Stimulated activated naive CD4-positive, alpha-beta T cell treated with Interleukin-2 at 50 U/mL for 16 hours (primary cell): ENCODE measurements at regions not wholly inside any gene's neighbourhood (a gene's known extent, or its start where the extent isn't known, plus 50 kb on each side); places are given as distances from the start of the nearest gene placed in this dataset.
A peak's percentile ranks its signal among the peaks of the same experiment; 100 is the strongest.

Experiments used
- DNase-seq: peaks from one replicate; lab custom pipeline; 2025; lab: John Stamatoyannopoulos, UW

- no peak for DNase-seq
These were observed 83.3 kb upstream of the ANO1 start for GRCh38 chr11:69994810-69995209.

GRCh38 chr11:69995697-69996096 is 82.4 kb upstream of the ANO1 start:
- DNase-seq, result no peak

- DNase-seq, result no peak
These were observed 81.7 kb upstream of the ANO1 start for GRCh38 chr11:69996451-69996850.

- no peak for DNase-seq
These were observed 80.8 kb upstream of the ANO1 start for GRCh38 chr11:69997352-69997751.

- DNase-seq, result no peak
These were observed 78.4 kb upstream of the ANO1 start for GRCh38 chr11:69999721-70000120.

GRCh38 chr11:70000228-70000627 is 77.9 kb upstream of the ANO1 start:
- DNase-seq, result no peak

GRCh38 chr11:70001246-70001645 is 76.9 kb upstream of the ANO1 start:
- DNase-seq, result no peak

- DNase-seq, result peak; percentile 23
These were observed 75.7 kb upstream of the ANO1 start for GRCh38 chr11:70002433-70002832.

- DNase-seq, result no peak
These were observed 72.9 kb upstream of the ANO1 start for GRCh38 chr11:70005107-70005818.

GRCh38 chr11:70007796-70008195 is 70.3 kb upstream of the ANO1 start:
- DNase-seq, result no peak

- no peak for DNase-seq
These were observed 67.3 kb upstream of the ANO1 start for GRCh38 chr11:70010774-70011173.

GRCh38 chr11:70012134-70012733 is 65.9 kb upstream of the ANO1 start:
- no peak for DNase-seq

GRCh38 chr11:70014291-70014690 is 63.8 kb upstream of the ANO1 start:
- no peak for DNase-seq

GRCh38 chr11:70016666-70017367 is 61.3 kb upstream of the ANO1 start:
- no peak for DNase-seq

- no peak for DNase-seq
These were observed 59.3 kb upstream of the ANO1 start for GRCh38 chr11:70018816-70019215.

- no peak for DNase-seq
These were observed 58.5 kb upstream of the ANO1 start for GRCh38 chr11:70019576-70020011.

GRCh38 chr11:70020336-70021214 is 57.5 kb upstream of the ANO1 start:
- DNase-seq, result no peak

GRCh38 chr11:70021586-70021985 is 56.5 kb upstream of the ANO1 start:
- DNase-seq, result no peak

GRCh38 chr11:70024036-70024772 is 53.9 kb upstream of the ANO1 start:
- no peak for DNase-seq

- DNase-seq, result no peak
These were observed 53.4 kb upstream of the ANO1 start for GRCh38 chr11:70024773-70025045.

GRCh38 chr11:70025308-70025707 is 52.8 kb upstream of the ANO1 start:
- no peak for DNase-seq

GRCh38 chr11:70026012-70026411 is 52.1 kb upstream of the ANO1 start:
- no peak for DNase-seq
